ENCODE measurements at regions not wholly inside any gene's neighbourhood (a gene's known extent, or its start where the extent isn't known, plus 50 kb on each side); places are given as distances from the start of the nearest gene placed in this dataset.

DNA sequence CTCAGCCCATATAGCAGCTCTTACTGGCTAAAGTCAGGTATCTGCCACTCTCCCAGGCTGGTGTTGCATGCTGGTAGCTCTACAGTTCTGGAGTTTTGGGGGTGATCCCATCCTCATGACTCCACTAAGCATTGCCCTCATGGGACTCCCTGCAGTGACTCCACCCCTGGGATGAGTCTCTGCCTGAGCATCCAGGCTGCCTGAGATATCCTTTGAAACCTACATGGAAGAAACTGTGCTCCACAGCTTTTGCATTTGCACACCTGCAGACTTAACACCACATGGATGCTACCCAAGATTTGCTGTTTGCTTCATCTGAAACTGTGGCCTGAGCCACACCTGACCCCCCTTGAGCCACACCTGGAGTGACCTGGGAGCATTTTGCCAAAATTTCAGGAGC lies 226.4 kb downstream of the C1orf94 start:
- ATAC-seq, result no peak

DNA sequence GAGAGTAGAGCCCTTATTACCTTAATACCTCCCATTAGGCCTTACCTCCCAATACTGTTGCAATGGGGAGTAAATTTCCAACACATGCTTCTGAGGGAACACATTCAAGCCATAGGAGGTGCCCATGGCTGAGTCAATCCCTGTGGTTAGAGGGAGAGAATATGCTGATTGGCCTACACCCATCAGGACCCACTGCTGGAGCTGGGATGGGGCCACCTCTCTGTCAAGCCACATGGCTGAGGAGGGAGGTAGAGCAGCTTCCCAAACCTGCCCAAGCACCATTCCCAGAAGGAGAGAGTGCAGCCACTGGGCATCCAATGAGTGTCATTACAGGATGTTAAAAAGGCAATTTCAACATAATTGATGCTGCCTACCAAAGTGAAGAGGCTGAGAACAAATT lies 228.1 kb downstream of the C1orf94 start:
- no peak for ATAC-seq
- no peak for TF ChIP-seq ZC3H10 (CRISPR knock-in tag; IDR thresholded peaks at IDR 0.05)
- TF ChIP-seq ZNF565 (CRISPR knock-in tag; conservative IDR thresholded peaks at IDR 0.05; ENCODE audit: low read depth), result no peak
- TF ChIP-seq ZFP3 (CRISPR knock-in tag; IDR thresholded peaks at IDR 0.05), result no peak
- no peak for TF ChIP-seq ARNTL (CRISPR knock-in tag; IDR thresholded peaks at IDR 0.05; ENCODE audit: borderline replicate concordance, low read depth)
- no peak for TF ChIP-seq ZNF8 (CRISPR knock-in tag; IDR thresholded peaks at IDR 0.05)
- no peak for TF ChIP-seq ZFP30 (CRISPR knock-in tag; IDR thresholded peaks at IDR 0.05)
- TF ChIP-seq OSR1 (CRISPR knock-in tag; IDR thresholded peaks at IDR 0.05), result no peak
- TF ChIP-seq SNAI2 (CRISPR knock-in tag; IDR thresholded peaks at IDR 0.05), result no peak
- TF ChIP-seq, protein P1, sequence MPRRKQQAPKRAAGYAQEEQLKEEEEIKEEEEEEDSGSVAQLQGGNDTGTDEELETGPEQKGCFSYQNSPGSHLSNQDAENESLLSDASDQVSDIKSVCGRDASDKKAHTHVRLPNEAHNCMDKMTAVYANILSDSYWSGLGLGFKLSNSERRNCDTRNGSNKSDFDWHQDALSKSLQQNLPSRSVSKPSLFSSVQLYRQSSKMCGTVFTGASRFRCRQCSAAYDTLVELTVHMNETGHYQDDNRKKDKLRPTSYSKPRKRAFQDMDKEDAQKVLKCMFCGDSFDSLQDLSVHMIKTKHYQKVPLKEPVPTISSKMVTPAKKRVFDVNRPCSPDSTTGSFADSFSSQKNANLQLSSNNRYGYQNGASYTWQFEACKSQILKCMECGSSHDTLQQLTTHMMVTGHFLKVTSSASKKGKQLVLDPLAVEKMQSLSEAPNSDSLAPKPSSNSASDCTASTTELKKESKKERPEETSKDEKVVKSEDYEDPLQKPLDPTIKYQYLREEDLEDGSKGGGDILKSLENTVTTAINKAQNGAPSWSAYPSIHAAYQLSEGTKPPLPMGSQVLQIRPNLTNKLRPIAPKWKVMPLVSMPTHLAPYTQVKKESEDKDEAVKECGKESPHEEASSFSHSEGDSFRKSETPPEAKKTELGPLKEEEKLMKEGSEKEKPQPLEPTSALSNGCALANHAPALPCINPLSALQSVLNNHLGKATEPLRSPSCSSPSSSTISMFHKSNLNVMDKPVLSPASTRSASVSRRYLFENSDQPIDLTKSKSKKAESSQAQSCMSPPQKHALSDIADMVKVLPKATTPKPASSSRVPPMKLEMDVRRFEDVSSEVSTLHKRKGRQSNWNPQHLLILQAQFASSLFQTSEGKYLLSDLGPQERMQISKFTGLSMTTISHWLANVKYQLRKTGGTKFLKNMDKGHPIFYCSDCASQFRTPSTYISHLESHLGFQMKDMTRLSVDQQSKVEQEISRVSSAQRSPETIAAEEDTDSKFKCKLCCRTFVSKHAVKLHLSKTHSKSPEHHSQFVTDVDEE (CRISPR knock-in tag; IDR thresholded peaks at IDR 0.05), result no peak
- TF ChIP-seq ESRRG (CRISPR knock-in tag; IDR thresholded peaks at IDR 0.05), result no peak
- no peak for TF ChIP-seq TCF4 (CRISPR knock-in tag; IDR thresholded peaks at IDR 0.05; ENCODE audit: borderline replicate concordance)
- no peak for TF ChIP-seq BACH2 (CRISPR knock-in tag; IDR thresholded peaks at IDR 0.05; ENCODE audit: borderline replicate concordance)
- no peak for TF ChIP-seq CSDC2 (CRISPR knock-in tag; IDR thresholded peaks at IDR 0.05)
- no peak for TF ChIP-seq RARB (CRISPR knock-in tag; IDR thresholded peaks at IDR 0.05)
- TF ChIP-seq, protein P2, sequence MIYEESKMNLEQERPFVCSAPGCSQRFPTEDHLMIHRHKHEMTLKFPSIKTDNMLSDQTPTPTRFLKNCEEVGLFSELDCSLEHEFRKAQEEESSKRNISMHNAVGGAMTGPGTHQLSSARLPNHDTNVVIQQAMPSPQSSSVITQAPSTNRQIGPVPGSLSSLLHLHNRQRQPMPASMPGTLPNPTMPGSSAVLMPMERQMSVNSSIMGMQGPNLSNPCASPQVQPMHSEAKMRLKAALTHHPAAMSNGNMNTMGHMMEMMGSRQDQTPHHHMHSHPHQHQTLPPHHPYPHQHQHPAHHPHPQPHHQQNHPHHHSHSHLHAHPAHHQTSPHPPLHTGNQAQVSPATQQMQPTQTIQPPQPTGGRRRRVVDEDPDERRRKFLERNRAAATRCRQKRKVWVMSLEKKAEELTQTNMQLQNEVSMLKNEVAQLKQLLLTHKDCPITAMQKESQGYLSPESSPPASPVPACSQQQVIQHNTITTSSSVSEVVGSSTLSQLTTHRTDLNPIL (CRISPR knock-in tag; IDR thresholded peaks at IDR 0.05; ENCODE audit: low read depth), result no peak

More for the DNA sequence above, 226.4 kb downstream of the C1orf94 start:
- TF ChIP-seq, protein P3, sequence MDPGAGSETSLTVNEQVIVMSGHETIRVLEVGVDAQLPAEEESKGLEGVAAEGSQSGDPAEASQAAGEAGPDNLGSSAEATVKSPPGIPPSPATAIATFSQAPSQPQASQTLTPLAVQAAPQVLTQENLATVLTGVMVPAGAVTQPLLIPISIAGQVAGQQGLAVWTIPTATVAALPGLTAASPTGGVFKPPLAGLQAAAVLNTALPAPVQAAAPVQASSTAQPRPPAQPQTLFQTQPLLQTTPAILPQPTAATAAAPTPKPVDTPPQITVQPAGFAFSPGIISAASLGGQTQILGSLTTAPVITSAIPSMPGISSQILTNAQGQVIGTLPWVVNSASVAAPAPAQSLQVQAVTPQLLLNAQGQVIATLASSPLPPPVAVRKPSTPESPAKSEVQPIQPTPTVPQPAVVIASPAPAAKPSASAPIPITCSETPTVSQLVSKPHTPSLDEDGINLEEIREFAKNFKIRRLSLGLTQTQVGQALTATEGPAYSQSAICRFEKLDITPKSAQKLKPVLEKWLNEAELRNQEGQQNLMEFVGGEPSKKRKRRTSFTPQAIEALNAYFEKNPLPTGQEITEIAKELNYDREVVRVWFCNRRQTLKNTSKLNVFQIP (CRISPR knock-in tag; IDR thresholded peaks at IDR 0.05; ENCODE audit: borderline replicate concordance, low read depth), result no peak
- TF ChIP-seq ESRRG (CRISPR knock-in tag; IDR thresholded peaks at IDR 0.05), result no peak
- TF ChIP-seq ARNTL (CRISPR knock-in tag; IDR thresholded peaks at IDR 0.05; ENCODE audit: borderline replicate concordance, low read depth), result no peak
- no peak for TF ChIP-seq PPARA (CRISPR knock-in tag; IDR thresholded peaks at IDR 0.05; ENCODE audit: borderline replicate concordance)
- TF ChIP-seq, protein P1 (CRISPR knock-in tag; IDR thresholded peaks at IDR 0.05), result no peak
- TF ChIP-seq, protein P2 (CRISPR knock-in tag; IDR thresholded peaks at IDR 0.05; ENCODE audit: low read depth), result no peak
- TF ChIP-seq SNAI2 (CRISPR knock-in tag; IDR thresholded peaks at IDR 0.05), result no peak
- no peak for TF ChIP-seq BACH2 (CRISPR knock-in tag; IDR thresholded peaks at IDR 0.05; ENCODE audit: borderline replicate concordance)
- no peak for TF ChIP-seq ZNF70 (CRISPR knock-in tag; IDR thresholded peaks at IDR 0.05)
- no peak for TF ChIP-seq OSR1 (CRISPR knock-in tag; IDR thresholded peaks at IDR 0.05)
- no peak for TF ChIP-seq RARB (CRISPR knock-in tag; IDR thresholded peaks at IDR 0.05)
- TF ChIP-seq CSDC2 (CRISPR knock-in tag; IDR thresholded peaks at IDR 0.05), result no peak
- no peak for TF ChIP-seq ZNF8 (CRISPR knock-in tag; IDR thresholded peaks at IDR 0.05)
- TF ChIP-seq ZFP3 (CRISPR knock-in tag; IDR thresholded peaks at IDR 0.05), result no peak
- TF ChIP-seq, protein P4, sequence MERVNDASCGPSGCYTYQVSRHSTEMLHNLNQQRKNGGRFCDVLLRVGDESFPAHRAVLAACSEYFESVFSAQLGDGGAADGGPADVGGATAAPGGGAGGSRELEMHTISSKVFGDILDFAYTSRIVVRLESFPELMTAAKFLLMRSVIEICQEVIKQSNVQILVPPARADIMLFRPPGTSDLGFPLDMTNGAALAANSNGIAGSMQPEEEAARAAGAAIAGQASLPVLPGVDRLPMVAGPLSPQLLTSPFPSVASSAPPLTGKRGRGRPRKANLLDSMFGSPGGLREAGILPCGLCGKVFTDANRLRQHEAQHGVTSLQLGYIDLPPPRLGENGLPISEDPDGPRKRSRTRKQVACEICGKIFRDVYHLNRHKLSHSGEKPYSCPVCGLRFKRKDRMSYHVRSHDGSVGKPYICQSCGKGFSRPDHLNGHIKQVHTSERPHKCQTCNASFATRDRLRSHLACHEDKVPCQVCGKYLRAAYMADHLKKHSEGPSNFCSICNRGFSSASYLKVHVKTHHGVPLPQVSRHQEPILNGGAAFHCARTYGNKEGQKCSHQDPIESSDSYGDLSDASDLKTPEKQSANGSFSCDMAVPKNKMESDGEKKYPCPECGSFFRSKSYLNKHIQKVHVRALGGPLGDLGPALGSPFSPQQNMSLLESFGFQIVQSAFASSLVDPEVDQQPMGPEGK (CRISPR knock-in tag; IDR thresholded peaks at IDR 0.05; ENCODE audit: borderline replicate concordance), result no peak
- TF ChIP-seq, protein P5, sequence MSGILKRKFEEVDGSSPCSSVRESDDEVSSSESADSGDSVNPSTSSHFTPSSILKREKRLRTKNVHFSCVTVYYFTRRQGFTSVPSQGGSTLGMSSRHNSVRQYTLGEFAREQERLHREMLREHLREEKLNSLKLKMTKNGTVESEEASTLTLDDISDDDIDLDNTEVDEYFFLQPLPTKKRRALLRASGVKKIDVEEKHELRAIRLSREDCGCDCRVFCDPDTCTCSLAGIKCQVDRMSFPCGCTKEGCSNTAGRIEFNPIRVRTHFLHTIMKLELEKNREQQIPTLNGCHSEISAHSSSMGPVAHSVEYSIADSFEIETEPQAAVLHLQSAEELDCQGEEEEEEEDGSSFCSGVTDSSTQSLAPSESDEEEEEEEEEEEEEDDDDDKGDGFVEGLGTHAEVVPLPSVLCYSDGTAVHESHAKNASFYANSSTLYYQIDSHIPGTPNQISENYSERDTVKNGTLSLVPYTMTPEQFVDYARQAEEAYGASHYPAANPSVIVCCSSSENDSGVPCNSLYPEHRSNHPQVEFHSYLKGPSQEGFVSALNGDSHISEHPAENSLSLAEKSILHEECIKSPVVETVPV (CRISPR knock-in tag; IDR thresholded peaks at IDR 0.05), result no peak
- no peak for TF ChIP-seq TCF4 (CRISPR knock-in tag; IDR thresholded peaks at IDR 0.05; ENCODE audit: borderline replicate concordance)
- no peak for TF ChIP-seq ZNF565 (CRISPR knock-in tag; conservative IDR thresholded peaks at IDR 0.05; ENCODE audit: low read depth)
- no peak for TF ChIP-seq TOX (CRISPR knock-in tag; IDR thresholded peaks at IDR 0.05; ENCODE audit: borderline replicate concordance)
